ENCODE measurements at regions not wholly inside any gene's neighbourhood (a gene's known extent, or its start where the extent isn't known, plus 50 kb on each side); places are given as distances from the start of the nearest gene placed in this dataset.

DNA sequence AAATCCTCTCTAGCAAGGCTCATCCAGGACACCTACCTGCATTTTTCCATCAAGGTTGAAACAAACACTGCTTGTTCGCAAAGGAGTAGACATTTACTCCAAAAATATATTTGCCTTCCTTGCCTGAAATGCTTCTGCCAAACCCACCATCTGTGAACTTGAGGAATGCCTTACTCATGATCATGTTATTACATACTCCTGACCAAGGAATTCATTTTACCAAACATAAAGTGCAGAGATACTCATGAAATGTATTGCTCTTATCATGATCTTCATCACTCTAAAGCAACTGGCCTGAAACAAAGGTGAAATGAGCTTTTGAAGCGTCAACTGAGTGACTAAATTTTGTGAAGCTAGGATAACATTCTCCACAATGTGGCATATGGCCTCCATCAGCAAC lies 243.1 kb upstream of the CCDC179 start:
- CTCF ChIA-PET, result no interaction called here
- no peak overlapping the region for H3K4me3 Mint-ChIP-seq
- H3K27ac ChIP-seq (ENCODE audit: low read depth in 1 of 2, low read length in 2 of 2), result no peak overlapping the region
- H3K36me3 ChIP-seq (ENCODE audit: insufficient read depth, low read length), result no peaks in the 10 kb centered on the region
- peaks cover 0 to 9% of the 10 kb centered on the region in 2 experiments for H3K9me3 ChIP-seq (ENCODE audit: control insufficient read depth in 1 of 2, insufficient read depth in 1 of 2, low read length in 2 of 2)
- H3K4me1 ChIP-seq (ENCODE audit: insufficient read depth, low read length), result no peaks in the 10 kb centered on the region
- DNase-seq (no peak), ATAC-seq (ENCODE audit: poor library complexity) (no peak)
- H3K9me3 Mint-ChIP-seq, result peaks cover 6% of the 10 kb centered on the region
- no peaks in the 10 kb centered on the region for H3K27me3 Mint-ChIP-seq
- intact Hi-C loops (cut with DNase I, micrococcal nuclease), result no loop called here
- TF ChIP-seq, protein P1, sequence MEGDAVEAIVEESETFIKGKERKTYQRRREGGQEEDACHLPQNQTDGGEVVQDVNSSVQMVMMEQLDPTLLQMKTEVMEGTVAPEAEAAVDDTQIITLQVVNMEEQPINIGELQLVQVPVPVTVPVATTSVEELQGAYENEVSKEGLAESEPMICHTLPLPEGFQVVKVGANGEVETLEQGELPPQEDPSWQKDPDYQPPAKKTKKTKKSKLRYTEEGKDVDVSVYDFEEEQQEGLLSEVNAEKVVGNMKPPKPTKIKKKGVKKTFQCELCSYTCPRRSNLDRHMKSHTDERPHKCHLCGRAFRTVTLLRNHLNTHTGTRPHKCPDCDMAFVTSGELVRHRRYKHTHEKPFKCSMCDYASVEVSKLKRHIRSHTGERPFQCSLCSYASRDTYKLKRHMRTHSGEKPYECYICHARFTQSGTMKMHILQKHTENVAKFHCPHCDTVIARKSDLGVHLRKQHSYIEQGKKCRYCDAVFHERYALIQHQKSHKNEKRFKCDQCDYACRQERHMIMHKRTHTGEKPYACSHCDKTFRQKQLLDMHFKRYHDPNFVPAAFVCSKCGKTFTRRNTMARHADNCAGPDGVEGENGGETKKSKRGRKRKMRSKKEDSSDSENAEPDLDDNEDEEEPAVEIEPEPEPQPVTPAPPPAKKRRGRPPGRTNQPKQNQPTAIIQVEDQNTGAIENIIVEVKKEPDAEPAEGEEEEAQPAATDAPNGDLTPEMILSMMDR (IDR thresholded peaks at IDR 0.05), result no peak
- H3K27me3 ChIP-seq (ENCODE audit: control insufficient read depth in 1 of 2, insufficient read depth in 2 of 2, low read length in 2 of 2), result no peaks in the 10 kb centered on the region
- H3K4me3 ChIP-seq (ENCODE audit: low read length), result no peak overlapping the region
- POLR2A ChIA-PET, result no interaction called here
- H3K36me3 Mint-ChIP-seq (ENCODE audit: low read depth), result no peaks in the 10 kb centered on the region
- H3K27ac Mint-ChIP-seq, result no peak overlapping the region
- H3K4me1 Mint-ChIP-seq (ENCODE audit: low read depth), result no peaks in the 10 kb centered on the region

DNA sequence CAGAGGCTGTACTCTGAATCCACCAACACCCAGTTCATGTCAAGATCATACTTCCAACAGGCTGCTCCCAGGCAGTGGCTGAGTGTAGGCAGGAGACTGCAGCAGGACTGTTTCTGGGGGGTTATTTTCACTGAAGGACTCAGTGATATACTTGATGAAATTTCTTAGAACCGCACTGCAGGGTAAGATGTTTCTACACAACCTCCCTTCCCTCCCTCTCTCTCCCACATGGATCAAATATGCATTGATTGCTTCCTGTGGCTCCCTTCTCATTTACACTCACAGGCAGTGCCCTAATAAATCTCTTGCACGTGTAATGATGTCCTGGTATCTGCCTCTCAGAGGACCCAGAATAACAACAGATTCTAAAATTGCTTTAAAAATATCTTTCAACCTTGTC lies 251.3 kb upstream of the CCDC179 start:
- H3K36me3 Mint-ChIP-seq (ENCODE audit: low read depth), result no peaks in the 10 kb centered on the region
- intact Hi-C loops (cut with DNase I, micrococcal nuclease), result no loop called here
- H3K4me3 Mint-ChIP-seq, result no peak overlapping the region
- Histone ChIP-seq H3K9me3 (ENCODE audit: control insufficient read depth in 1 of 2, insufficient read depth in 1 of 2, low read length in 2 of 2) (peaks cover 0 to 5% of the 10 kb centered on the region in 2 experiments), H3K36me3 (ENCODE audit: insufficient read depth, low read length) (no peaks in the 10 kb centered on the region), H3K27ac (ENCODE audit: low read depth in 1 of 2, low read length in 2 of 2) (no peak overlapping the region), H3K27me3 (ENCODE audit: control insufficient read depth in 1 of 2, insufficient read depth in 2 of 2, low read length in 2 of 2) (no peaks in the 10 kb centered on the region), H3K4me3 (ENCODE audit: low read length) (no peak overlapping the region), H3K4me1 (ENCODE audit: insufficient read depth, low read length) (no peaks in the 10 kb centered on the region)
- no peak overlapping the region for H3K27ac Mint-ChIP-seq
- ATAC-seq (ENCODE audit: poor library complexity), result no peak
- H3K4me1 Mint-ChIP-seq (ENCODE audit: low read depth), result no peaks in the 10 kb centered on the region
- H3K9me3 Mint-ChIP-seq, result no peaks in the 10 kb centered on the region
- TF ChIP-seq, protein P1 (IDR thresholded peaks at IDR 0.05), result no peak
- POLR2A ChIA-PET, result no interaction called here
- H3K27me3 Mint-ChIP-seq, result no peaks in the 10 kb centered on the region
- no peak for DNase-seq
- CTCF ChIA-PET, result no interaction called here

DNA sequence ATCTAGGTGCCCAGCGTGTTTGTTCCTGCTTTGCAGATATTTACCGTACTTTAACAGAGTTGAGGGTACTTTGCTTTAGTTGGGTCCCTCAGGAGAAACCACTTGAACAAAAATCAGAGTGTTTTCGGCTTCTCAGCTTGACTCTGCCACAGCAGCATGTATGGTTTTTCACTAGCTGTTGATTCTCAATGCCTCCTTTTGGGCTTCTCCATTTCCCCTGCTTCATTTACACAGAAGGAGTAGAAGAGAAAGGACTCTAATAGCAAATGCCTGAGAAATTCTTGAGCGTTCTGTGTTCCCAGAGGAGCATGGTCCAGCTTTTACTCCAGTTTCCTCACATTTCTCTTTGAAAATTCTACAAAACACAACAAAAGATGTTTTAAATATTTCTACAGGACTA lies 252.1 kb upstream of the CCDC179 start:
- Mint-ChIP-seq H3K4me3 (no peak overlapping the region), H3K27ac (no peak overlapping the region), H3K4me1 (ENCODE audit: low read depth) (no peaks in the 10 kb centered on the region), H3K9me3 (peaks cover 4% of the 10 kb centered on the region), H3K27me3 (no peaks in the 10 kb centered on the region), H3K36me3 (ENCODE audit: low read depth) (no peaks in the 10 kb centered on the region)
- TF ChIP-seq, protein P1 (IDR thresholded peaks at IDR 0.05), result no peak
- POLR2A ChIA-PET, result no interaction called here
- intact Hi-C loops (cut with DNase I, micrococcal nuclease), result no loop called here
- H3K27me3 ChIP-seq (ENCODE audit: control insufficient read depth in 1 of 2, insufficient read depth in 2 of 2, low read length in 2 of 2), result no peaks in the 10 kb centered on the region
- no peak for ATAC-seq (ENCODE audit: poor library complexity)
- H3K27ac ChIP-seq (ENCODE audit: low read depth in 1 of 2, low read length in 2 of 2), result no peak overlapping the region
- no peaks in the 10 kb centered on the region for H3K4me1 ChIP-seq (ENCODE audit: insufficient read depth, low read length)
- H3K4me3 ChIP-seq (ENCODE audit: low read length), result no peak overlapping the region
- no peak for DNase-seq
- H3K9me3 ChIP-seq (ENCODE audit: control insufficient read depth in 1 of 2, insufficient read depth in 1 of 2, low read length in 2 of 2), result peaks cover 0 to 5% of the 10 kb centered on the region in 2 experiments
- CTCF ChIA-PET, result no interaction called here
- no peaks in the 10 kb centered on the region for H3K36me3 ChIP-seq (ENCODE audit: insufficient read depth, low read length)
